ENCODE measurements at regions not wholly inside any gene's neighbourhood (a gene's known extent, or its start where the extent isn't known, plus 50 kb on each side); places are given as distances from the start of the nearest gene placed in this dataset.

- TF ChIP-seq EZH2 (IDR thresholded peaks at IDR 0.05), result no peak
- TF ChIP-seq POLR2AphosphoS5 (IDR thresholded peaks at IDR 0.05; ENCODE audit: borderline replicate concordance, low read depth, low read length), result no peak
- no peak for TF ChIP-seq FOXP2 (optimal IDR thresholded peaks at IDR 0.05; ENCODE audit: control extremely low read depth, extremely low read length, insufficient read depth)
- Histone ChIP-seq H3K9ac (ENCODE audit: insufficient read length) (no peak overlapping the region), H3K27ac (no peak overlapping the region), H3K4me3 (no peak overlapping the region), H3K9me3 (ENCODE audit: low read depth, low read length) (no peaks in the 10 kb centered on the region), H3K36me3 (ENCODE audit: insufficient read depth, low read length) (no peaks in the 10 kb centered on the region)
- DNase-seq (ENCODE audit: low read depth, low spot score), result no peak
Measured at GRCh38 chr1:39149509-39149908, 55.0 kb upstream of the MACF1 start.

- H3K36me3 ChIP-seq (ENCODE audit: insufficient read depth, low read length), result no peaks in the 10 kb centered on the region
- H3K9ac ChIP-seq (ENCODE audit: insufficient read length), result no peak overlapping the region
- no peak overlapping the region for H3K27ac ChIP-seq
- H3K9me3 ChIP-seq (ENCODE audit: low read depth, low read length), result no peaks in the 10 kb centered on the region
- no peak overlapping the region for H3K4me3 ChIP-seq
- no peak for DNase-seq (ENCODE audit: low read depth, low spot score)
- no peak for TF ChIP-seq FOXP2 (optimal IDR thresholded peaks at IDR 0.05; ENCODE audit: control extremely low read depth, extremely low read length, insufficient read depth)
- TF ChIP-seq POLR2AphosphoS5 (IDR thresholded peaks at IDR 0.05; ENCODE audit: borderline replicate concordance, low read depth, low read length), result no peak
- TF ChIP-seq EZH2 (IDR thresholded peaks at IDR 0.05), result no peak
Measured at GRCh38 chr1:39150779-39151178, 53.7 kb upstream of the MACF1 start.

GRCh38 chr1:39151267-39151666 lies 53.2 kb upstream of the MACF1 start:
- Histone ChIP-seq H3K4me3 (no peak overlapping the region), H3K36me3 (ENCODE audit: insufficient read depth, low read length) (no peaks in the 10 kb centered on the region), H3K9me3 (ENCODE audit: low read depth, low read length) (no peaks in the 10 kb centered on the region), H3K9ac (ENCODE audit: insufficient read length) (no peak overlapping the region), H3K27ac (no peak overlapping the region)
- TF ChIP-seq POLR2AphosphoS5 (IDR thresholded peaks at IDR 0.05; ENCODE audit: borderline replicate concordance, low read depth, low read length) (no peak), FOXP2 (optimal IDR thresholded peaks at IDR 0.05; ENCODE audit: control extremely low read depth, extremely low read length, insufficient read depth) (no peak), EZH2 (IDR thresholded peaks at IDR 0.05) (no peak)
- no peak for DNase-seq (ENCODE audit: low read depth, low spot score)

- Histone ChIP-seq H3K9me3 (ENCODE audit: low read depth, low read length) (no peaks in the 10 kb centered on the region), H3K27ac (no peak overlapping the region)
Measured at GRCh38 chr1:39152923-39153322, 51.6 kb upstream of the MACF1 start.

GRCh38 chr1:39153684-39154083 lies 50.8 kb upstream of the MACF1 start:
- no peak overlapping the region for H3K27ac ChIP-seq
- TF ChIP-seq POLR2AphosphoS5 (IDR thresholded peaks at IDR 0.05; ENCODE audit: borderline replicate concordance, low read depth, low read length), result no peak
- no peak for TF ChIP-seq EZH2 (IDR thresholded peaks at IDR 0.05)
- TF ChIP-seq FOXP2 (optimal IDR thresholded peaks at IDR 0.05; ENCODE audit: control extremely low read depth, extremely low read length, insufficient read depth), result no peak

More at GRCh38 chr1:39152923-39153322, 51.6 kb upstream of the MACF1 start:
- Histone ChIP-seq H3K4me3 (no peak overlapping the region), H3K36me3 (ENCODE audit: insufficient read depth, low read length) (no peaks in the 10 kb centered on the region), H3K9ac (ENCODE audit: insufficient read length) (no peak overlapping the region)
- TF ChIP-seq EZH2 (IDR thresholded peaks at IDR 0.05), result no peak
- TF ChIP-seq POLR2AphosphoS5 (IDR thresholded peaks at IDR 0.05; ENCODE audit: borderline replicate concordance, low read depth, low read length), result no peak
- no peak for TF ChIP-seq FOXP2 (optimal IDR thresholded peaks at IDR 0.05; ENCODE audit: control extremely low read depth, extremely low read length, insufficient read depth)
- no peak for DNase-seq (ENCODE audit: low read depth, low spot score)

GRCh38 chr1:39154553-39155421 lies 49.7 kb upstream of the MACF1 start:
- Histone ChIP-seq H3K27ac (no peak overlapping the region), H3K9ac (ENCODE audit: insufficient read length) (no peak overlapping the region), H3K4me3 (no peak overlapping the region), H3K9me3 (ENCODE audit: low read depth, low read length) (no peaks in the 10 kb centered on the region), H3K36me3 (ENCODE audit: insufficient read depth, low read length) (no peaks in the 10 kb centered on the region)
- DNase-seq (ENCODE audit: low read depth, low spot score), result no peak
- TF ChIP-seq EZH2 (IDR thresholded peaks at IDR 0.05) (no peak), FOXP2 (optimal IDR thresholded peaks at IDR 0.05; ENCODE audit: control extremely low read depth, extremely low read length, insufficient read depth) (no peak), POLR2AphosphoS5 (IDR thresholded peaks at IDR 0.05; ENCODE audit: borderline replicate concordance, low read depth, low read length) (no peak)

More at GRCh38 chr1:39153684-39154083, 50.8 kb upstream of the MACF1 start:
- no peaks in the 10 kb centered on the region for H3K36me3 ChIP-seq (ENCODE audit: insufficient read depth, low read length)
- H3K9ac ChIP-seq (ENCODE audit: insufficient read length), result no peak overlapping the region
- no peaks in the 10 kb centered on the region for H3K9me3 ChIP-seq (ENCODE audit: low read depth, low read length)
- no peak for DNase-seq (ENCODE audit: low read depth, low spot score)
- H3K4me3 ChIP-seq, result no peak overlapping the region
